D721Med (cell line): ENCODE measurements at regions not wholly inside any gene's neighbourhood (a gene's known extent, or its start where the extent isn't known, plus 50 kb on each side); places are given as distances from the start of the nearest gene placed in this dataset.
A peak's percentile ranks its signal among the peaks of the same experiment; 100 is the strongest.
"Not testable (repeated sequence)": the region's sequence is repeated elsewhere in the genome, so short reads cannot be mapped to it uniquely, and the experiment has no call there.

Source experiments
- DNase-seq: peaks from one replicate; pipeline ENCODE4 v3.0.0; 2011; ENCODE audit warnings: low spot score; ENCODE audit not compliant: insufficient read length
- FAIRE-seq: peaks from 2 replicates; lab custom pipeline; 2011; peaks lifted over from hg19 to GRCh38; lab: Jason Lieb, UNC
- CTCF ChIP-seq: IDR thresholded peaks from 2 replicates; pipeline ENCODE4 v1.5.1; 2012; ENCODE audit warnings: mild to moderate bottlenecking, control low read depth; ENCODE audit not compliant: insufficient read depth; ENCODE audit errors: missing control alignments

GRCh38 chr4:104643805-104644204 is 149.1 kb upstream of the CXXC4 start:
- no peak for TF ChIP-seq CTCF
- no peak for DNase-seq
- no peak for FAIRE-seq

- DNase-seq (no peak), FAIRE-seq (peak; percentile 16)
- no peak for TF ChIP-seq CTCF
Measured at GRCh38 chr4:104649631-104650030, 154.9 kb upstream of the CXXC4 start.

- FAIRE-seq = not testable (repeated sequence)
Measured at GRCh38 chr4:104662269-104662668, 167.6 kb upstream of the CXXC4 start.

GRCh38 chr4:104677116-104677515 is 182.4 kb upstream of the CXXC4 start:
- DNase-seq = no peak
- FAIRE-seq = no peak
- no peak for TF ChIP-seq CTCF

More at GRCh38 chr4:104662269-104662668, 167.6 kb upstream of the CXXC4 start:
- DNase-seq = not testable (repeated sequence)

GRCh38 chr4:104682311-104682710 is 187.6 kb upstream of the CXXC4 start:
- DNase-seq = no peak
- no peak for FAIRE-seq
- no peak for TF ChIP-seq CTCF

- DNase-seq (no peak), FAIRE-seq (no peak)
- peak; percentile 35 for TF ChIP-seq CTCF
Measured at GRCh38 chr4:104693601-104694201, 199.0 kb upstream of the CXXC4 start.

GRCh38 chr4:104716584-104716983 is 221.9 kb upstream of the CXXC4 start:
- FAIRE-seq = no peak
- TF ChIP-seq CTCF = no peak
- no peak for DNase-seq

GRCh38 chr4:104719539-104720230 is 225.0 kb upstream of the CXXC4 start:
- DNase-seq (no peak), FAIRE-seq (no peak)
- TF ChIP-seq CTCF = no peak
